DND-41 (cell line): ENCODE measurements at regions not wholly inside any gene's neighbourhood (a gene's known extent, or its start where the extent isn't known, plus 50 kb on each side); places are given as distances from the start of the nearest gene placed in this dataset.
"Not testable (repeated sequence)": the region's sequence is repeated elsewhere in the genome, so short reads cannot be mapped to it uniquely, and the experiment has no call there.

Experiments
- EZH2 ChIP-seq: IDR thresholded peaks from 3 replicates; pipeline ENCODE4 v1.6.1; 2012; ENCODE audit warnings: borderline replicate concordance, low read depth, mild to moderate bottlenecking, moderate library complexity, low read length, inconsistent platforms; ENCODE audit not compliant: severe bottlenecking
- TF ChIP-seq, protein P1 (sequence below): IDR thresholded peaks from 2 replicates; pipeline ENCODE4 v1.5.1; 2012; ENCODE audit warnings: borderline replicate concordance, low read length, moderate library complexity, mild to moderate bottlenecking; ENCODE audit not compliant: poor library complexity, severe bottlenecking; ENCODE audit errors: extremely low read depth

DNA sequence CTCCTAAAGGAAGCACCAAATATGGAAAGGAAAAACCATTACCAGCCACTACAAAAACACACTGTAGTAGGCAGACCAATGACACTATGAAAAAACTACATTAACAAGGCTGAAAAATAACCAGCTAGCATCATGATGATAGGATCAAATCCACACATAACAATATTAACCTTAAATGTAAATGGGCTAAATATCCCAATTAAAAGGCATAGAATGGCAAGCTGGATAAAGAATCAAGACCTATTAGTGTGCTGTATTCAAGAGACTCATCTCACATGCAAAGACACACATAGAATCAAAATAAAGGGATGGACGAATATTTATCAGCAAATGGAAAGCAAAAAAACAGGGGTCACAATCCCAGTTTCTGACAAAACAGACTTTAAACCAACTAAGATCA is 53.2 kb upstream of the TNFSF4 start:
- TF ChIP-seq, protein P1, sequence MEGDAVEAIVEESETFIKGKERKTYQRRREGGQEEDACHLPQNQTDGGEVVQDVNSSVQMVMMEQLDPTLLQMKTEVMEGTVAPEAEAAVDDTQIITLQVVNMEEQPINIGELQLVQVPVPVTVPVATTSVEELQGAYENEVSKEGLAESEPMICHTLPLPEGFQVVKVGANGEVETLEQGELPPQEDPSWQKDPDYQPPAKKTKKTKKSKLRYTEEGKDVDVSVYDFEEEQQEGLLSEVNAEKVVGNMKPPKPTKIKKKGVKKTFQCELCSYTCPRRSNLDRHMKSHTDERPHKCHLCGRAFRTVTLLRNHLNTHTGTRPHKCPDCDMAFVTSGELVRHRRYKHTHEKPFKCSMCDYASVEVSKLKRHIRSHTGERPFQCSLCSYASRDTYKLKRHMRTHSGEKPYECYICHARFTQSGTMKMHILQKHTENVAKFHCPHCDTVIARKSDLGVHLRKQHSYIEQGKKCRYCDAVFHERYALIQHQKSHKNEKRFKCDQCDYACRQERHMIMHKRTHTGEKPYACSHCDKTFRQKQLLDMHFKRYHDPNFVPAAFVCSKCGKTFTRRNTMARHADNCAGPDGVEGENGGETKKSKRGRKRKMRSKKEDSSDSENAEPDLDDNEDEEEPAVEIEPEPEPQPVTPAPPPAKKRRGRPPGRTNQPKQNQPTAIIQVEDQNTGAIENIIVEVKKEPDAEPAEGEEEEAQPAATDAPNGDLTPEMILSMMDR: not testable (repeated sequence)
- TF ChIP-seq EZH2: not testable (repeated sequence)
